ENCODE measurements at regions not wholly inside any gene's neighbourhood (a gene's known extent, or its start where the extent isn't known, plus 50 kb on each side); places are given as distances from the start of the nearest gene placed in this dataset.

GRCh38 chr7:86932038-86932512 lies 127.4 kb downstream of the ELAPOR2 start:
- ATAC-seq (no peak), DNase-seq (ENCODE audit: low read depth, low spot score) (no peak)
- no TSS peak for BruUV-seq (replicated peaks)
- H3K4me3 ChIP-seq (ENCODE audit: low read depth in 2 of 2, low read length in 2 of 2): no peak overlapping the region
- no peaks in the 10 kb centered on the region for H3K4me1 ChIP-seq (ENCODE audit: control insufficient read depth, insufficient read depth, low read length)
- intact Hi-C loops (cut with micrococcal nuclease; ENCODE audit: unreplicated experiment): no loop called here
- no peaks in the 10 kb centered on the region for H3K36me3 ChIP-seq (ENCODE audit: control insufficient read depth, insufficient read depth, low read length)
- ChIA-PET CTCF (no interaction called here), POLR2A (no interaction called here)
- H3K9me3 ChIP-seq (ENCODE audit: control insufficient read depth, insufficient read depth, low read depth, low read length): no peaks in the 10 kb centered on the region
- H3K27ac ChIP-seq (ENCODE audit: low read length): no peak overlapping the region
- in situ Hi-C loops (cut with HindIII; ENCODE audit: low pct_unique_long_range_greater_than_20kb, low sequenced_read_pairs): no loop called here
- H3K27me3 ChIP-seq (ENCODE audit: control insufficient read depth, insufficient read depth, low read length): peaks cover 7% of the 10 kb centered on the region; the same call in 1 of the 2 replicates
- no peak for TF ChIP-seq POLR2AphosphoS5 (IDR thresholded peaks at IDR 0.05; ENCODE audit: low read depth, low read length)

- Histone ChIP-seq H3K9me3 (ENCODE audit: control insufficient read depth, insufficient read depth, low read depth, low read length) (no peaks in the 10 kb centered on the region), H3K27ac (ENCODE audit: low read length) (no peak overlapping the region), H3K36me3 (ENCODE audit: control insufficient read depth, insufficient read depth, low read length) (no peaks in the 10 kb centered on the region), H3K4me1 (ENCODE audit: control insufficient read depth, insufficient read depth, low read length) (no peaks in the 10 kb centered on the region), H3K4me3 (ENCODE audit: low read depth in 2 of 2, low read length in 2 of 2) (no peak overlapping the region), H3K27me3 (ENCODE audit: control insufficient read depth, insufficient read depth, low read length) (peaks cover 7% of the 10 kb centered on the region; the same call in 1 of the 2 replicates)
- in situ Hi-C loops (cut with HindIII; ENCODE audit: low pct_unique_long_range_greater_than_20kb, low sequenced_read_pairs): no loop called here
- BruUV-seq (replicated peaks): no TSS peak
- ChIA-PET POLR2A (no interaction called here), CTCF (no interaction called here)
- ATAC-seq (no peak), DNase-seq (ENCODE audit: low read depth, low spot score) (no peak)
- TF ChIP-seq REST (IDR thresholded peaks at IDR 0.05; ENCODE audit: insufficient read depth in 1 of 2, low read depth in 2 of 2, low read length in 1 of 2) (no peak), CTCF (IDR thresholded peaks at IDR 0.05) (no peak), TCF7L2 (IDR thresholded peaks at IDR 0.05; ENCODE audit: low read depth, low read length) (no peak), SIN3A (IDR thresholded peaks at IDR 0.05; ENCODE audit: borderline replicate concordance, insufficient read depth, low read depth, low read length) (no peak), POLR2AphosphoS5 (IDR thresholded peaks at IDR 0.05; ENCODE audit: low read depth, low read length) (no peak)
- intact Hi-C loops (cut with micrococcal nuclease; ENCODE audit: unreplicated experiment): no loop called here
Measured at GRCh38 chr7:86931439-86931838, 128.0 kb downstream of the ELAPOR2 start.

- POLR2A ChIA-PET: no interaction called here
- ATAC-seq (no peak), DNase-seq (ENCODE audit: low read depth, low spot score) (no peak)
- Histone ChIP-seq H3K27ac (ENCODE audit: low read length) (no peak overlapping the region), H3K4me1 (ENCODE audit: control insufficient read depth, insufficient read depth, low read length) (no peaks in the 10 kb centered on the region), H3K9me3 (ENCODE audit: control insufficient read depth, insufficient read depth, low read depth, low read length) (no peaks in the 10 kb centered on the region), H3K36me3 (ENCODE audit: control insufficient read depth, insufficient read depth, low read length) (no peaks in the 10 kb centered on the region), H3K27me3 (ENCODE audit: control insufficient read depth, insufficient read depth, low read length) (peaks cover 7% of the 10 kb centered on the region; the same call in 1 of the 2 replicates), H3K4me3 (ENCODE audit: low read depth in 2 of 2, low read length in 2 of 2) (no peak overlapping the region)
- in situ Hi-C loops (cut with HindIII; ENCODE audit: low pct_unique_long_range_greater_than_20kb, low sequenced_read_pairs) (no loop called here), intact Hi-C loops (cut with micrococcal nuclease; ENCODE audit: unreplicated experiment) (no loop called here)
- CTCF ChIA-PET: no interaction called here
- no peak for TF ChIP-seq SIN3A (IDR thresholded peaks at IDR 0.05; ENCODE audit: borderline replicate concordance, insufficient read depth, low read depth, low read length)
- no peak for TF ChIP-seq TCF7L2 (IDR thresholded peaks at IDR 0.05; ENCODE audit: low read depth, low read length)
- TF ChIP-seq POLR2AphosphoS5 (IDR thresholded peaks at IDR 0.05; ENCODE audit: low read depth, low read length): no peak
- TF ChIP-seq CTCF (IDR thresholded peaks at IDR 0.05): no peak
- no peak for TF ChIP-seq REST (IDR thresholded peaks at IDR 0.05; ENCODE audit: insufficient read depth in 1 of 2, low read depth in 2 of 2, low read length in 1 of 2)
- BruUV-seq (replicated peaks): no TSS peak
Measured at GRCh38 chr7:86930554-86931307, 128.7 kb downstream of the ELAPOR2 start.

Data from Panc1 (cell line).